ENCODE measurements at regions not wholly inside any gene's neighbourhood (a gene's known extent, or its start where the extent isn't known, plus 50 kb on each side); places are given as distances from the start of the nearest gene placed in this dataset.
A peak's percentile ranks its signal among the peaks of the same experiment; 100 is the strongest.

- Histone ChIP-seq H4K8ac (ENCODE audit: extremely low read depth, insufficient read depth, low read length) (no peak overlapping the region), H3K9ac (replicated peaks in 1 of 4; ENCODE audit: extremely low read depth in 1 of 4, low read depth in 3 of 4, low read length in 3 of 4) (no peak overlapping the region), H2BK12ac (ENCODE audit: low read depth, low read length) (no peak overlapping the region), H2AK5ac (ENCODE audit: low read depth, low read length) (no peak overlapping the region), H2AFZ (ENCODE audit: low read length) (0 out of 2 replicates have a peak overlapping the region, but pooled peaks have one; percentile 16), H3K23ac (ENCODE audit: insufficient read length) (no peak overlapping the region), H3K56ac (replicated peaks; ENCODE audit: insufficient read length, low read depth, low read length) (no peak overlapping the region), H3K27ac (ENCODE audit: low read depth, low read length) (no peak overlapping the region), H3K4ac (replicated peaks; ENCODE audit: insufficient read length, low read depth, low read length) (no peak overlapping the region), H3K27me3 (replicated peaks in 1 of 4; ENCODE audit: control insufficient read depth in 3 of 4, extremely low read depth in 1 of 4, insufficient read depth in 3 of 4, low read length in 3 of 4) (no peaks in the 10 kb centered on the region), H3K36me3 (ENCODE audit: control insufficient read depth in 2 of 4, insufficient read depth in 4 of 4, low read length in 3 of 4) (no peaks in the 10 kb centered on the region; a peak in 1 of 8 replicates), H3K79me1 (ENCODE audit: low read depth, low read length) (no peaks in the 10 kb centered on the region), H3K23me2 (ENCODE audit: low read depth, low read length) (no peaks in the 10 kb centered on the region), H2BK20ac (ENCODE audit: low read length) (no peak overlapping the region), H4K20me1 (replicated peaks in 1 of 2; ENCODE audit: control insufficient read depth in 1 of 2, insufficient read depth in 2 of 2, low read length in 2 of 2) (no peaks in the 10 kb centered on the region), H3K9me3 (ENCODE audit: insufficient read depth in 2 of 2, low read depth in 1 of 2, low read length in 1 of 2) (peaks cover 0 to 2% of the 10 kb centered on the region in 2 experiments; a peak in 1 of 4 replicates), H3K14ac (ENCODE audit: insufficient read length) (no peak overlapping the region), H4K91ac (replicated peaks; ENCODE audit: insufficient read length, low read length) (no peak overlapping the region), H3K79me2 (ENCODE audit: control insufficient read depth in 1 of 2, insufficient read depth in 2 of 2, low read length in 2 of 2) (no peaks in the 10 kb centered on the region), H2BK120ac (replicated peaks; ENCODE audit: low read depth, low read length) (no peak overlapping the region), H2BK15ac (ENCODE audit: low read length) (no peak overlapping the region), H3K4me3 (ENCODE audit: extremely low read depth in 1 of 4, insufficient read depth in 2 of 4, low read depth in 3 of 4, low read length in 4 of 4) (no peak overlapping the region), H3K4me2 (ENCODE audit: insufficient read depth in 1 of 2, low read depth in 2 of 2, low read length in 2 of 2) (no peak overlapping the region), H4K5ac (ENCODE audit: insufficient read length, low read depth, low read length) (no peak overlapping the region), H3K18ac (ENCODE audit: extremely low read depth, low read length) (no peak overlapping the region), H3K4me1 (replicated peaks in 1 of 4; ENCODE audit: control insufficient read depth in 3 of 4, insufficient read depth in 4 of 4, low read length in 3 of 4) (no peaks in the 10 kb centered on the region), H2BK5ac (ENCODE audit: low read depth, low read length) (no peak overlapping the region)
- no peak for DNase-seq (ENCODE audit: low read depth in 1 of 2, low spot score in 2 of 2)
- ChIA-PET POLR2A (ENCODE audit: partially characterized antibody) (no interaction called here), CTCF (ENCODE audit: partially characterized antibody) (no interaction called here)
- no peak for FAIRE-seq
- 78% methylated on average over 7 of the region's 7 CpGs; no CpG with 5 or more reads in 1 of the 2 experiments for WGBS, 2 experiments (ENCODE audit: extremely low coverage in 1 of 2, insufficient coverage in 1 of 2, insufficient read length in 1 of 2, insufficient replicate concordance in 2 of 2, low coverage in 1 of 2, low lambda C conversion rate in 2 of 2, missing lambda C conversion rate in 1 of 2)
- no peak for TF ChIP-seq BACH1 (IDR thresholded peaks at IDR 0.05; ENCODE audit: low read length)
- no peak for TF ChIP-seq SUZ12 (IDR thresholded peaks at IDR 0.05; ENCODE audit: low read length)
- TF ChIP-seq MAFK (IDR thresholded peaks at IDR 0.05; ENCODE audit: low read depth, low read length): no peak
- TF ChIP-seq BRCA1 (IDR thresholded peaks at IDR 0.05; ENCODE audit: low read depth, low read length): no peak
- no peak for TF ChIP-seq CTBP2 (IDR thresholded peaks at IDR 0.05; ENCODE audit: borderline replicate concordance, insufficient read depth, insufficient read length, low read length)
- no peak for TF ChIP-seq BCL11A (IDR thresholded peaks at IDR 0.05; ENCODE audit: low read depth in 2 of 2, low read length in 2 of 2)
- TF ChIP-seq RNF2 (IDR thresholded peaks at IDR 0.05; ENCODE audit: borderline replicate concordance, low read depth, low read length, missing control alignments, poor library complexity, severe bottlenecking): no peak
- no peak for TF ChIP-seq ATF3 (IDR thresholded peaks at IDR 0.05; ENCODE audit: insufficient read depth, low read depth, low read length)
- TF ChIP-seq POLR2AphosphoS5 (IDR thresholded peaks at IDR 0.05; ENCODE audit: low read depth, low read length): no peak
- TF ChIP-seq KDM5A (IDR thresholded peaks at IDR 0.05; ENCODE audit: low read length): no peak
- no peak for TF ChIP-seq NRF1 (IDR thresholded peaks at IDR 0.05; ENCODE audit: low read depth, low read length)
- TF ChIP-seq TBP (IDR thresholded peaks at IDR 0.05; ENCODE audit: low read depth, low read length): no peak
Measured at GRCh38 chr4:11801466-11802446, 373.1 kb upstream of the HS3ST1 start.
